ENCODE measurements at regions not wholly inside any gene's neighbourhood (a gene's known extent, or its start where the extent isn't known, plus 50 kb on each side); places are given as distances from the start of the nearest gene placed in this dataset.

- no peak for DNase-seq
These were observed 119.8 kb downstream of the TMEM132E start for GRCh38 chr17:34699181-34699580.

GRCh38 chr17:34692920-34693319, 113.5 kb downstream of the TMEM132E start:
- DNase-seq, result no peak
